Ishikawa (cell line): ENCODE measurements at regions not wholly inside any gene's neighbourhood (a gene's known extent, or its start where the extent isn't known, plus 50 kb on each side); places are given as distances from the start of the nearest gene placed in this dataset.

Source experiments
- CEBPB ChIP-seq: IDR thresholded peaks from 2 replicates; pipeline ENCODE4 v1.6.1; 2012
- CREB1 ChIP-seq: IDR thresholded peaks from 2 replicates; pipeline ENCODE4 v1.6.1; 2012; ENCODE audit warnings: low read depth
- EGR1 ChIP-seq: IDR thresholded peaks from 2 replicates; pipeline ENCODE4 v1.6.1; 2012
- EP300 ChIP-seq: IDR thresholded peaks from 2 replicates; pipeline ENCODE4 v1.6.1; 2012; ENCODE audit warnings: borderline replicate concordance
- FOXM1 ChIP-seq: IDR thresholded peaks from 2 replicates; pipeline ENCODE4 v1.6.1; 2012; ENCODE audit warnings: low read depth, borderline replicate concordance
- MAX ChIP-seq: IDR thresholded peaks from 2 replicates; pipeline ENCODE4 v1.6.1; 2012
- NFIC ChIP-seq: IDR thresholded peaks from 2 replicates; pipeline ENCODE4 v1.6.1; 2012
- RAD21 ChIP-seq: IDR thresholded peaks from 2 replicates; pipeline ENCODE4 v1.6.1; 2012; ENCODE audit warnings: low read depth
- REST ChIP-seq: IDR thresholded peaks from 2 replicates; pipeline ENCODE4 v1.6.1; 2012; ENCODE audit warnings: low read depth, mild to moderate bottlenecking
- TAF1 ChIP-seq: IDR thresholded peaks from 2 replicates; pipeline ENCODE4 v1.6.1; 2012; ENCODE audit warnings: low read depth, mild to moderate bottlenecking
- TCF12 ChIP-seq: IDR thresholded peaks from 2 replicates; pipeline ENCODE4 v1.6.1; 2012; ENCODE audit warnings: low read depth
- TEAD4 ChIP-seq: IDR thresholded peaks from 2 replicates; pipeline ENCODE4 v1.6.1; 2012
- USF1 ChIP-seq: IDR thresholded peaks from 2 replicates; pipeline ENCODE4 v1.6.1; 2012
- YY1 ChIP-seq: IDR thresholded peaks from 2 replicates; pipeline ENCODE4 v1.6.1; 2012; ENCODE audit warnings: low read depth
- ZBTB7A ChIP-seq: IDR thresholded peaks from 2 replicates; pipeline ENCODE4 v1.6.1; 2012; ENCODE audit warnings: low read depth

- TF ChIP-seq USF1: no peak
- no peak for TF ChIP-seq REST
- TF ChIP-seq EP300: no peak
- no peak for TF ChIP-seq TCF12
- no peak for TF ChIP-seq MAX
- no peak for TF ChIP-seq FOXM1
- no peak for TF ChIP-seq ZBTB7A
- no peak for TF ChIP-seq TEAD4
- no peak for TF ChIP-seq CREB1
- TF ChIP-seq TAF1: no peak
- no peak for TF ChIP-seq EGR1
- TF ChIP-seq NFIC: no peak
- no peak for TF ChIP-seq RAD21
- TF ChIP-seq YY1: no peak
- TF ChIP-seq CEBPB: no peak
These were observed 83.8 kb downstream of the TMEM130 start for GRCh38 chr7:98785929-98786571.

GRCh38 chr7:98788966-98789365 is 80.8 kb downstream of the TMEM130 start:
- TF ChIP-seq USF1 (no peak), MAX (no peak), YY1 (no peak), CREB1 (no peak), FOXM1 (no peak), REST (no peak), TEAD4 (no peak), CEBPB (no peak), EP300 (no peak), TCF12 (no peak), TAF1 (no peak), EGR1 (no peak), RAD21 (no peak), ZBTB7A (no peak), NFIC (no peak)

- no peak for TF ChIP-seq RAD21
- no peak for TF ChIP-seq USF1
These were observed 73.9 kb downstream of the TMEM130 start for GRCh38 chr7:98795741-98796493.
